Memory B cell (primary cell): ENCODE measurements at regions not wholly inside any gene's neighbourhood (a gene's known extent, or its start where the extent isn't known, plus 50 kb on each side); places are given as distances from the start of the nearest gene placed in this dataset.

Source experiments
- ATAC-seq: fragments of 150-1000 bp; cut with Tn5 transposase; 2 replicates; pipeline ENCODE4 v1.10.0; 2021; ENCODE audit warnings: low read depth, mild to moderate bottlenecking, moderate library complexity
- DNase-seq, 2 donors: peaks; one replicate each; pipeline ENCODE4 v3.0.0; 2022; ENCODE audit warnings: low spot score in 2 of 2
- H3K27ac Mint-ChIP-seq: one replicate; pipeline ENCODE4 v1.8.0; 2022; ENCODE audit warnings: mild to moderate bottlenecking, moderate library complexity, mixed read lengths
- H3K27me3 Mint-ChIP-seq: one replicate; pipeline ENCODE4 v1.8.0; 2022; ENCODE audit warnings: mixed read lengths
- H3K36me3 Mint-ChIP-seq: one replicate; pipeline ENCODE4 v1.8.0; 2022; ENCODE audit warnings: mild to moderate bottlenecking, mixed read lengths
- H3K4me1 Mint-ChIP-seq: one replicate; pipeline ENCODE4 v1.8.0; 2022; ENCODE audit warnings: mixed read lengths
- H3K4me3 Mint-ChIP-seq: one replicate; pipeline ENCODE4 v1.8.0; 2022; ENCODE audit warnings: mild to moderate bottlenecking, moderate library complexity, mixed read lengths
- H3K9me3 Mint-ChIP-seq: one replicate; pipeline ENCODE4 v1.8.0; 2022; ENCODE audit warnings: mixed read lengths

GRCh38 chr3:67305160-67305559, 307.1 kb downstream of the KBTBD8 start:
- H3K4me1 Mint-ChIP-seq: no peaks in the 10 kb centered on the region
- H3K4me3 Mint-ChIP-seq: no peak overlapping the region

DNA sequence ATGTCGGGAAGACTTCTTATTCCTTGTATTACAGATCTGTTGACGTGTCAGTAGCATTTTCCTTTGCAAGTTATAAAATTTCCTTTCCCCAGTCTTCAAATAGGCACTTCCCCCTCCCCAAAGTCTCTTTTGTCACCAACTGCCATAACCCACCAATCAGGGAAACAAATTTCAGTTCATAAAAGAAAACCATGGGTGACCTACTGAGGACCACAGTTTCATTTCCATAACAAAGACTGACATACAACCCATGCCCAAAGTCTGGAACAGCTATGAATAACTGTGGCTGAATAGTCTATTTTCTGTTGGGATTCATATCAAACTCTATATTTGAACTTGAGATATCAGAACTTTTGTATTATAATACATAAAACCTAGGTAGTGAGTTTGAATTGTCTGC, 307.8 kb downstream of the KBTBD8 start:
- peaks cover 2% of the 10 kb centered on the region for H3K9me3 Mint-ChIP-seq
- no peak overlapping the region for H3K4me3 Mint-ChIP-seq
- H3K36me3 Mint-ChIP-seq: no peaks in the 10 kb centered on the region
- H3K27ac Mint-ChIP-seq: no peak overlapping the region
- DNase-seq (no peak), ATAC-seq (no peak)
- no peaks in the 10 kb centered on the region for H3K4me1 Mint-ChIP-seq
- H3K27me3 Mint-ChIP-seq: peaks cover 2% of the 10 kb centered on the region

More at GRCh38 chr3:67305160-67305559, 307.1 kb downstream of the KBTBD8 start:
- Mint-ChIP-seq H3K36me3 (no peaks in the 10 kb centered on the region), H3K27me3 (peaks cover 2% of the 10 kb centered on the region), H3K27ac (no peak overlapping the region), H3K9me3 (peaks cover 2% of the 10 kb centered on the region)
- ATAC-seq (no peak), DNase-seq (no peak)

DNA sequence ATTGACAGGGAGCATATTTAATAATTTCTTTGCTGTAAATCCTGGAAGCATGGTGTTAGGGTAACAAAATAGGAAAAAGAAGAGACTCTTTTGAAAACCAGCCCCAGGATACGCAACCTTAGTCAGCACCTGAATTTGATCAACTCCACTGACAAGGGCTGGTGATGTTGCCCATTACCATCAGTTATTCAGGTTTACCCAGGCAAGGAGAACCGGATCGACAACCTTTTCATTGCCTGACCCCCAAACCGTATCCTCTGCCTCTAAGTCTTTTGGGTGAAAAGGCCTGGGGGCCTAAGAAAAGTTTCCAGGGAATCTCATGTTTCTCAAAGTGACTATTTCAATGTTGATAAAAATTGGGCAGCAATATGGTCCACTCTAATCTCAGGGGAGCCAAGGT, 313.3 kb downstream of the KBTBD8 start:
- no peaks in the 10 kb centered on the region for H3K4me1 Mint-ChIP-seq
- ATAC-seq: no peak
- no peak overlapping the region for H3K4me3 Mint-ChIP-seq
- no peak for DNase-seq
- peaks cover 3% of the 10 kb centered on the region for H3K27me3 Mint-ChIP-seq
- H3K9me3 Mint-ChIP-seq: peaks cover 2% of the 10 kb centered on the region
- H3K36me3 Mint-ChIP-seq: no peaks in the 10 kb centered on the region
- no peak overlapping the region for H3K27ac Mint-ChIP-seq

- ATAC-seq (no peak), DNase-seq (no peak)
- Mint-ChIP-seq H3K36me3 (no peaks in the 10 kb centered on the region), H3K4me1 (no peaks in the 10 kb centered on the region), H3K27me3 (peaks cover 3% of the 10 kb centered on the region), H3K27ac (no peak overlapping the region), H3K9me3 (peaks cover 2% of the 10 kb centered on the region), H3K4me3 (no peak overlapping the region)
Measured at GRCh38 chr3:67312155-67312554, 314.0 kb downstream of the KBTBD8 start.

- Mint-ChIP-seq H3K4me3 (no peak overlapping the region), H3K36me3 (no peaks in the 10 kb centered on the region), H3K27me3 (peaks cover 3% of the 10 kb centered on the region), H3K27ac (no peak overlapping the region), H3K9me3 (no peaks in the 10 kb centered on the region), H3K4me1 (no peaks in the 10 kb centered on the region)
- ATAC-seq: no peak
- DNase-seq: no peak
Measured at GRCh38 chr3:67318162-67318561, 320.1 kb downstream of the KBTBD8 start.

DNA sequence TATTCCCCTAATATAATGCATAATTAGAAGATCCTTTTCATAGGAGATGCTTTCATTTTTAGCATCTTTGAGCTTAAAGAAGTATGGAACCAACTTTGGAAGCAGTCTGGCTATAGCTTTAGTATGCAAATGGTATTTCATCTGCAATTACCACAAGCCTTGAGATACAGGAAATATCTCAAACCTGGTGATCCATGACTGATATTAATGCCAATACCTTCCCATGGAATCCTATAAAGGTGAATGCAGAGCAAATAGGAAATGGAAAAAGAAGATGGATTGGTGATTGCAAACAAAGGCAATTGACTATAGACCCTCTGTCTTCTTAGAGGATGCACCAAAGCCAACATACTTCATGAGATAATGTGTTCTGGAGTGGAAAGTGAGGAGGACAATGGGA, 326.4 kb downstream of the KBTBD8 start:
- no peaks in the 10 kb centered on the region for H3K4me1 Mint-ChIP-seq

More for the DNA sequence above, 326.4 kb downstream of the KBTBD8 start:
- H3K27ac Mint-ChIP-seq: no peak overlapping the region
- ATAC-seq (no peak), DNase-seq (no peak)
- H3K36me3 Mint-ChIP-seq: no peaks in the 10 kb centered on the region
- H3K9me3 Mint-ChIP-seq: no peaks in the 10 kb centered on the region
- peaks cover 2% of the 10 kb centered on the region for H3K27me3 Mint-ChIP-seq
- no peak overlapping the region for H3K4me3 Mint-ChIP-seq
